GM12872 (cell line): ENCODE measurements at regions not wholly inside any gene's neighbourhood (a gene's known extent, or its start where the extent isn't known, plus 50 kb on each side); places are given as distances from the start of the nearest gene placed in this dataset.

Experiments used
- CTCF ChIP-seq: IDR thresholded peaks from 3 replicates; pipeline ENCODE4 v1.5.1; 2011; ENCODE audit warnings: low read depth, mild to moderate bottlenecking, low read length, moderate library complexity; ENCODE audit not compliant: insufficient read depth

GRCh38 chr1:175802407-175803123 is 59.2 kb upstream of the TNR start:
- TF ChIP-seq CTCF: no peak

GRCh38 chr1:175801979-175802378 is 58.6 kb upstream of the TNR start:
- no peak for TF ChIP-seq CTCF

GRCh38 chr1:175797576-175797975 is 54.2 kb upstream of the TNR start:
- TF ChIP-seq CTCF: no peak

GRCh38 chr1:175794586-175794985 is 51.2 kb upstream of the TNR start:
- no peak for TF ChIP-seq CTCF

- no peak for TF ChIP-seq CTCF
Measured at GRCh38 chr1:175793617-175794016, 50.2 kb upstream of the TNR start.
